ENCODE measurements at regions not wholly inside any gene's neighbourhood (a gene's known extent, or its start where the extent isn't known, plus 50 kb on each side); places are given as distances from the start of the nearest gene placed in this dataset.
A peak's percentile ranks its signal among the peaks of the same experiment; 100 is the strongest.
"Not testable (repeated sequence)": the region's sequence is repeated elsewhere in the genome, so short reads cannot be mapped to it uniquely, and the experiment has no call there.

- no peak for DNase-seq (ENCODE audit: low read depth in 1 of 2, low spot score in 1 of 2)
- no peaks in the 10 kb centered on the region for H3K27me3 ChIP-seq (ENCODE audit: insufficient read depth, poor library complexity, severe bottlenecking)
- no peak overlapping the region for H3K27ac ChIP-seq (replicated peaks)
- no peak for TF ChIP-seq CTCF (IDR thresholded peaks at IDR 0.05; ENCODE audit: insufficient read depth, low read length)
- TF ChIP-seq REST (IDR thresholded peaks at IDR 0.05; ENCODE audit: insufficient replicate concordance, low read depth) = no peak
- TF ChIP-seq GABPA (IDR thresholded peaks at IDR 0.05; ENCODE audit: low read depth) = no peak
- TF ChIP-seq POLR2AphosphoS5 (IDR thresholded peaks at IDR 0.05; ENCODE audit: low read depth) = no peak
- TF ChIP-seq SPI1 (IDR thresholded peaks at IDR 0.05; ENCODE audit: borderline replicate concordance, low read depth) = no peak
- H3K4me3 ChIP-seq (replicated peaks; ENCODE audit: insufficient read depth, low read length) = no peak overlapping the region
These were observed 538.6 kb downstream of the TRAM1L1 start for GRCh38 chr4:116546759-116547158.

- DNase-seq (ENCODE audit: low read depth in 1 of 2, low spot score in 1 of 2) = no peak
- H3K27ac ChIP-seq (replicated peaks) = no peak overlapping the region
- no peaks in the 10 kb centered on the region for H3K27me3 ChIP-seq (ENCODE audit: insufficient read depth, poor library complexity, severe bottlenecking)
- no peak overlapping the region for H3K4me3 ChIP-seq (replicated peaks; ENCODE audit: insufficient read depth, low read length)
- TF ChIP-seq POLR2AphosphoS5 (IDR thresholded peaks at IDR 0.05; ENCODE audit: low read depth) = no peak
- no peak for TF ChIP-seq REST (IDR thresholded peaks at IDR 0.05; ENCODE audit: insufficient replicate concordance, low read depth)
- no peak for TF ChIP-seq CTCF (IDR thresholded peaks at IDR 0.05; ENCODE audit: insufficient read depth, low read length)
- TF ChIP-seq SPI1 (IDR thresholded peaks at IDR 0.05; ENCODE audit: borderline replicate concordance, low read depth) = no peak
- TF ChIP-seq GABPA (IDR thresholded peaks at IDR 0.05; ENCODE audit: low read depth) = no peak
These were observed 540.4 kb downstream of the TRAM1L1 start for GRCh38 chr4:116544946-116545345.

GRCh38 chr4:116539744-116540143 is 545.6 kb downstream of the TRAM1L1 start:
- Histone ChIP-seq H3K4me3 (replicated peaks; ENCODE audit: insufficient read depth, low read length) (no peak overlapping the region), H3K27me3 (ENCODE audit: insufficient read depth, poor library complexity, severe bottlenecking) (no peaks in the 10 kb centered on the region), H3K27ac (replicated peaks) (no peak overlapping the region)
- no peak for DNase-seq (ENCODE audit: low read depth in 1 of 2, low spot score in 1 of 2)
- no peak for TF ChIP-seq POLR2AphosphoS5 (IDR thresholded peaks at IDR 0.05; ENCODE audit: low read depth)
- peak; percentile 85 for TF ChIP-seq SPI1 (IDR thresholded peaks at IDR 0.05; ENCODE audit: borderline replicate concordance, low read depth)
- no peak for TF ChIP-seq GABPA (IDR thresholded peaks at IDR 0.05; ENCODE audit: low read depth)

- no peak overlapping the region for H3K27ac ChIP-seq (replicated peaks)
- DNase-seq (ENCODE audit: low read depth in 1 of 2, low spot score in 1 of 2) = no peak
- H3K4me3 ChIP-seq (replicated peaks; ENCODE audit: insufficient read depth, low read length) = no peak overlapping the region
- TF ChIP-seq REST (IDR thresholded peaks at IDR 0.05; ENCODE audit: insufficient replicate concordance, low read depth) (no peak), CTCF (IDR thresholded peaks at IDR 0.05; ENCODE audit: insufficient read depth, low read length) (no peak), GABPA (IDR thresholded peaks at IDR 0.05; ENCODE audit: low read depth) (no peak), POLR2AphosphoS5 (IDR thresholded peaks at IDR 0.05; ENCODE audit: low read depth) (no peak), SPI1 (IDR thresholded peaks at IDR 0.05; ENCODE audit: borderline replicate concordance, low read depth) (no peak)
- H3K27me3 ChIP-seq (ENCODE audit: insufficient read depth, poor library complexity, severe bottlenecking) = no peaks in the 10 kb centered on the region
These were observed 547.5 kb downstream of the TRAM1L1 start for GRCh38 chr4:116537828-116538227.

- H3K27ac ChIP-seq (replicated peaks); DNase-seq (ENCODE audit: low read depth in 1 of 2, low spot score in 1 of 2); H3K27me3 ChIP-seq (ENCODE audit: insufficient read depth, poor library complexity, severe bottlenecking); H3K4me3 ChIP-seq (replicated peaks; ENCODE audit: insufficient read depth, low read length): not testable (repeated sequence)
These were observed 549.4 kb downstream of the TRAM1L1 start for GRCh38 chr4:116536024-116536423.

Data from HL-60 (cell line).